ENCODE measurements at regions not wholly inside any gene's neighbourhood (a gene's known extent, or its start where the extent isn't known, plus 50 kb on each side); places are given as distances from the start of the nearest gene placed in this dataset.

GRCh38 chr2:104438481-104438880, 415.4 kb upstream of the POU3F3 start:
- Histone ChIP-seq H3K4me1 (no peaks in the 10 kb centered on the region), H3K4me3 (no peak overlapping the region), H3K9me3 (no peaks in the 10 kb centered on the region), H3K36me3 (replicated peaks) (no peaks in the 10 kb centered on the region), H3K27me3 (ENCODE audit: low read depth) (no peaks in the 10 kb centered on the region)
- in situ Hi-C loops (cut with MboI; ENCODE audit: low sequenced_read_pairs): no loop called here
- DNase-seq (ENCODE audit: low spot score in 2 of 2): no peak

GRCh38 chr2:104443145-104443544, 410.8 kb upstream of the POU3F3 start:
- no peak for DNase-seq (ENCODE audit: low spot score in 2 of 2)
- Histone ChIP-seq H3K4me3 (no peak overlapping the region), H3K27me3 (ENCODE audit: low read depth) (no peaks in the 10 kb centered on the region), H3K4me1 (no peaks in the 10 kb centered on the region), H3K9me3 (no peaks in the 10 kb centered on the region), H3K36me3 (replicated peaks) (no peaks in the 10 kb centered on the region)
- in situ Hi-C loops (cut with MboI; ENCODE audit: low sequenced_read_pairs): no loop called here

GRCh38 chr2:104444392-104444791, 409.5 kb upstream of the POU3F3 start:
- in situ Hi-C loops (cut with MboI; ENCODE audit: low sequenced_read_pairs): no loop called here
- no peaks in the 10 kb centered on the region for H3K9me3 ChIP-seq
- DNase-seq (ENCODE audit: low spot score in 2 of 2): no peak

GRCh38 chr2:104444889-104445288, 409.0 kb upstream of the POU3F3 start:
- Histone ChIP-seq H3K4me1 (no peaks in the 10 kb centered on the region), H3K27me3 (ENCODE audit: low read depth) (no peaks in the 10 kb centered on the region), H3K36me3 (replicated peaks) (no peaks in the 10 kb centered on the region), H3K9me3 (no peaks in the 10 kb centered on the region), H3K4me3 (no peak overlapping the region)
- no peak for DNase-seq (ENCODE audit: low spot score in 2 of 2)
- in situ Hi-C loops (cut with MboI; ENCODE audit: low sequenced_read_pairs): no loop called here

More at GRCh38 chr2:104444392-104444791, 409.5 kb upstream of the POU3F3 start:
- Histone ChIP-seq H3K4me3 (no peak overlapping the region), H3K27me3 (ENCODE audit: low read depth) (no peaks in the 10 kb centered on the region), H3K4me1 (no peaks in the 10 kb centered on the region), H3K36me3 (replicated peaks) (no peaks in the 10 kb centered on the region)

GRCh38 chr2:104447831-104448434, 406.0 kb upstream of the POU3F3 start:
- Histone ChIP-seq H3K27me3 (ENCODE audit: low read depth) (no peaks in the 10 kb centered on the region), H3K4me3 (no peak overlapping the region), H3K36me3 (replicated peaks) (no peaks in the 10 kb centered on the region), H3K4me1 (no peaks in the 10 kb centered on the region), H3K9me3 (no peaks in the 10 kb centered on the region)
- DNase-seq (ENCODE audit: low spot score in 2 of 2): no peak
- in situ Hi-C loops (cut with MboI; ENCODE audit: low sequenced_read_pairs): no loop called here

GRCh38 chr2:104448661-104449440, 405.1 kb upstream of the POU3F3 start:
- Histone ChIP-seq H3K4me3 (no peak overlapping the region), H3K27me3 (ENCODE audit: low read depth) (no peaks in the 10 kb centered on the region), H3K9me3 (no peaks in the 10 kb centered on the region), H3K4me1 (no peaks in the 10 kb centered on the region), H3K36me3 (replicated peaks) (no peaks in the 10 kb centered on the region)
- in situ Hi-C loops (cut with MboI; ENCODE audit: low sequenced_read_pairs): no loop called here
- DNase-seq (ENCODE audit: low spot score in 2 of 2): no peak

- Histone ChIP-seq H3K4me1 (no peaks in the 10 kb centered on the region), H3K9me3 (no peaks in the 10 kb centered on the region), H3K27me3 (ENCODE audit: low read depth) (no peaks in the 10 kb centered on the region), H3K4me3 (no peak overlapping the region), H3K36me3 (replicated peaks) (no peaks in the 10 kb centered on the region)
- in situ Hi-C loops (cut with MboI; ENCODE audit: low sequenced_read_pairs): no loop called here
- DNase-seq (ENCODE audit: low spot score in 2 of 2): no peak
Observed at GRCh38 chr2:104452558-104452957, 401.4 kb upstream of the POU3F3 start.

GRCh38 chr2:104462731-104463130, 391.2 kb upstream of the POU3F3 start:
- H3K4me1 ChIP-seq: no peaks in the 10 kb centered on the region
- DNase-seq (ENCODE audit: low spot score in 2 of 2): no peak
- no peak overlapping the region for H3K4me3 ChIP-seq
- no peaks in the 10 kb centered on the region for H3K27me3 ChIP-seq (ENCODE audit: low read depth)
- H3K9me3 ChIP-seq: no peaks in the 10 kb centered on the region
- in situ Hi-C loops (cut with MboI; ENCODE audit: low sequenced_read_pairs): no loop called here
- H3K36me3 ChIP-seq (replicated peaks): no peaks in the 10 kb centered on the region

- H3K4me1 ChIP-seq: no peaks in the 10 kb centered on the region
- H3K27me3 ChIP-seq (ENCODE audit: low read depth): no peaks in the 10 kb centered on the region
- no peaks in the 10 kb centered on the region for H3K9me3 ChIP-seq
- H3K4me3 ChIP-seq: no peak overlapping the region
- no peaks in the 10 kb centered on the region for H3K36me3 ChIP-seq (replicated peaks)
- in situ Hi-C loops (cut with MboI; ENCODE audit: low sequenced_read_pairs): no loop called here
- no peak for DNase-seq (ENCODE audit: low spot score in 2 of 2)
Observed at GRCh38 chr2:104465981-104466380, 387.9 kb upstream of the POU3F3 start.

- no peak overlapping the region for H3K4me3 ChIP-seq
- no peaks in the 10 kb centered on the region for H3K4me1 ChIP-seq
- no peak for DNase-seq (ENCODE audit: low spot score in 2 of 2)
- H3K27me3 ChIP-seq (ENCODE audit: low read depth): no peaks in the 10 kb centered on the region
- H3K9me3 ChIP-seq: no peaks in the 10 kb centered on the region
- no peaks in the 10 kb centered on the region for H3K36me3 ChIP-seq (replicated peaks)
- in situ Hi-C loops (cut with MboI; ENCODE audit: low sequenced_read_pairs): no loop called here
Observed at GRCh38 chr2:104468846-104469245, 385.1 kb upstream of the POU3F3 start.

- Histone ChIP-seq H3K4me3 (no peak overlapping the region), H3K9me3 (no peaks in the 10 kb centered on the region), H3K36me3 (replicated peaks) (no peaks in the 10 kb centered on the region), H3K27me3 (ENCODE audit: low read depth) (no peaks in the 10 kb centered on the region), H3K4me1 (no peaks in the 10 kb centered on the region)
- in situ Hi-C loops (cut with MboI; ENCODE audit: low sequenced_read_pairs): no loop called here
- no peak for DNase-seq (ENCODE audit: low spot score in 2 of 2)
Observed at GRCh38 chr2:104472076-104472475, 381.8 kb upstream of the POU3F3 start.

- DNase-seq (ENCODE audit: low spot score in 2 of 2): no peak
- H3K4me1 ChIP-seq: no peaks in the 10 kb centered on the region
- H3K4me3 ChIP-seq: no peak overlapping the region
- no peaks in the 10 kb centered on the region for H3K36me3 ChIP-seq (replicated peaks)
- no peaks in the 10 kb centered on the region for H3K27me3 ChIP-seq (ENCODE audit: low read depth)
- H3K9me3 ChIP-seq: no peaks in the 10 kb centered on the region
- in situ Hi-C loops (cut with MboI; ENCODE audit: low sequenced_read_pairs): no loop called here
Observed at GRCh38 chr2:104473546-104473945, 380.4 kb upstream of the POU3F3 start.

- in situ Hi-C loops (cut with MboI; ENCODE audit: low sequenced_read_pairs): no loop called here
- Histone ChIP-seq H3K4me3 (no peak overlapping the region), H3K36me3 (replicated peaks) (no peaks in the 10 kb centered on the region), H3K27me3 (ENCODE audit: low read depth) (no peaks in the 10 kb centered on the region), H3K4me1 (no peaks in the 10 kb centered on the region), H3K9me3 (no peaks in the 10 kb centered on the region)
- no peak for DNase-seq (ENCODE audit: low spot score in 2 of 2)
Observed at GRCh38 chr2:104474716-104475115, 379.2 kb upstream of the POU3F3 start.

GRCh38 chr2:104476075-104476474, 377.8 kb upstream of the POU3F3 start:
- no peaks in the 10 kb centered on the region for H3K36me3 ChIP-seq (replicated peaks)
- H3K9me3 ChIP-seq: no peaks in the 10 kb centered on the region
- no peak for DNase-seq (ENCODE audit: low spot score in 2 of 2)
- H3K4me1 ChIP-seq: no peaks in the 10 kb centered on the region
- in situ Hi-C loops (cut with MboI; ENCODE audit: low sequenced_read_pairs): no loop called here
- H3K4me3 ChIP-seq: no peak overlapping the region
- no peaks in the 10 kb centered on the region for H3K27me3 ChIP-seq (ENCODE audit: low read depth)

Measured in HAP-1 (cell line).